Esophagus squamous epithelium (tissue), 5 donors: ENCODE measurements at regions not wholly inside any gene's neighbourhood (a gene's known extent, or its start where the extent isn't known, plus 50 kb on each side); places are given as distances from the start of the nearest gene placed in this dataset.

ENCODE experiments used
- DNase-seq: peaks from one replicate; lab custom pipeline; 2025; lab: John Stamatoyannopoulos, UW
- H3K27ac ChIP-seq, 4 donors: fragments of 200-600 bp; sonication (generic); one replicate each; pipeline ENCODE4 v1.5.1; 2016 to 2019; ENCODE audit warnings: mild to moderate bottlenecking in 1 of 4
- H3K27me3 ChIP-seq, 4 donors: fragments of 200-600 bp; sonication (generic); 1 replicate in 3 of 4; 2 replicates in 1 of 4; pipeline versions ENCODE4 v1.5.1 to v1.6.0; 2017 to 2021; ENCODE audit warnings: antibody characterized with exemption in 1 of 4
- H3K36me3 ChIP-seq, 3 donors: fragments of 200-600 bp; sonication (generic); one replicate each; pipeline ENCODE4 v1.5.1; 2016 to 2019
- H3K4me1 ChIP-seq, 3 donors: fragments of 200-600 bp; sonication (generic); one replicate each; pipeline ENCODE4 v1.5.1; 2017 to 2019
- H3K4me3 ChIP-seq, 4 donors: fragments of 200-600 bp; sonication (generic); 1 replicate in 3 of 4; 2 replicates in 1 of 4; pipeline ENCODE4 v1.5.1; 2016 to 2019; ENCODE audit warnings: mild to moderate bottlenecking in 2 of 4, moderate library complexity in 1 of 4
- H3K9me3 ChIP-seq, 3 donors: fragments of 200-600 bp; sonication (generic); one replicate each; pipeline ENCODE4 v1.5.1; 2016 to 2019
- CTCF ChIP-seq, 6 experiments: fragments of 450-650 bp in 4 of 6; fragments of 200-600 bp in 2 of 6; sonication (generic) in 2 of 6; IDR thresholded peaks; one replicate each; pipeline ENCODE4 v1.5.1; 2016 to 2019; ENCODE audit warnings: antibody characterized with exemption in 6 of 6, mild to moderate bottlenecking in 4 of 6, moderate library complexity in 4 of 6
- POLR2A ChIP-seq, 4 donors: fragments of 450-650 bp; IDR thresholded peaks; one replicate each; pipeline ENCODE4 v1.6.1; 2017; ENCODE audit warnings: antibody characterized with exemption in 4 of 4, mild to moderate bottlenecking in 4 of 4, moderate library complexity in 3 of 4
- WGBS, 2 donors: methylation state at CpG; one replicate each; pipeline ENCODE4 v1.1.5; 2018; 5-methylcytosine and 5-hydroxymethylcytosine counted together
- intact Hi-C: fragments of 100-400 bp; cut with DNase I; formaldehyde crosslinking; loops from one replicate; pipeline ENCODE4 v1.15.0; 2022
- donor health status: DM: yes; HTN: yes; CAD: no.

- Histone ChIP-seq H3K27ac (no peak overlapping the region), H3K4me3 (no peak overlapping the region), H3K36me3 (no peaks in the 10 kb centered on the region), H3K4me1 (peaks cover 0 to 3% (median 0%) of the 10 kb centered on the region in 3 donors), H3K9me3 (no peaks in the 10 kb centered on the region), H3K27me3 (peaks cover 0 to 55% (median 0%) of the 10 kb centered on the region in 4 donors)
- 31 to 38% methylated on average over 2 of the region's 2 CpGs for WGBS, 2 donors
- intact Hi-C loops = no loop called here
- no peak for TF ChIP-seq CTCF (IDR thresholded peaks at IDR 0.05)
- TF ChIP-seq POLR2A (IDR thresholded peaks at IDR 0.05) = no peak
- DNase-seq = no peak
Observed at GRCh38 chr2:176657393-176657792, 388.2 kb downstream of the MTX2 start.

- DNase-seq = no peak
- H3K4me1 ChIP-seq = peaks cover 0 to 3% (median 0%) of the 10 kb centered on the region in 3 donors
- WGBS, 2 donors = 35 to 51% methylated on average over 4 of the region's 4 CpGs
- no peaks in the 10 kb centered on the region for H3K9me3 ChIP-seq
- H3K4me3 ChIP-seq = no peak overlapping the region
- no peak overlapping the region for H3K27ac ChIP-seq
- H3K36me3 ChIP-seq = no peaks in the 10 kb centered on the region
- no peak for TF ChIP-seq CTCF (IDR thresholded peaks at IDR 0.05)
- TF ChIP-seq POLR2A (IDR thresholded peaks at IDR 0.05) = no peak
- intact Hi-C loops = no loop called here
- H3K27me3 ChIP-seq = peaks cover 0 to 60% (median 0%) of the 10 kb centered on the region in 4 donors
Observed at GRCh38 chr2:176658708-176659107, 389.5 kb downstream of the MTX2 start.

GRCh38 chr2:176662753-176663152 lies 393.5 kb downstream of the MTX2 start:
- H3K4me1 ChIP-seq = no peaks in the 10 kb centered on the region
- WGBS, 2 donors = 79% methylated on average over 2 of the region's 2 CpGs
- no peaks in the 10 kb centered on the region for H3K9me3 ChIP-seq
- peaks cover 0 to 41% (median 0%) of the 10 kb centered on the region in 4 donors for H3K27me3 ChIP-seq
- TF ChIP-seq POLR2A (IDR thresholded peaks at IDR 0.05) = no peak
- TF ChIP-seq CTCF (IDR thresholded peaks at IDR 0.05) = no peak
- no peak overlapping the region for H3K4me3 ChIP-seq
- no peaks in the 10 kb centered on the region for H3K36me3 ChIP-seq
- intact Hi-C loops = no loop called here
- H3K27ac ChIP-seq = no peak overlapping the region
- DNase-seq = no peak

- 59 to 75% methylated on average over 4 of the region's 4 CpGs for WGBS, 2 donors
- TF ChIP-seq CTCF (IDR thresholded peaks at IDR 0.05) (no peak), POLR2A (IDR thresholded peaks at IDR 0.05) (no peak)
- H3K36me3 ChIP-seq = no peaks in the 10 kb centered on the region
Observed at GRCh38 chr2:176664478-176664877, 395.2 kb downstream of the MTX2 start.

GRCh38 chr2:176665086-176665485 lies 395.8 kb downstream of the MTX2 start:
- Histone ChIP-seq H3K27me3 (peaks cover 0 to 23% (median 0%) of the 10 kb centered on the region in 4 donors), H3K36me3 (no peaks in the 10 kb centered on the region), H3K9me3 (no peaks in the 10 kb centered on the region), H3K4me1 (no peaks in the 10 kb centered on the region), H3K27ac (no peak overlapping the region), H3K4me3 (no peak overlapping the region)
- intact Hi-C loops = no loop called here
- WGBS, 2 donors = 38 to 88% methylated on average over 1 of the region's 1 CpG
- TF ChIP-seq POLR2A (IDR thresholded peaks at IDR 0.05) (no peak), CTCF (IDR thresholded peaks at IDR 0.05) (no peak)
- no peak for DNase-seq

More at GRCh38 chr2:176664478-176664877, 395.2 kb downstream of the MTX2 start:
- H3K4me3 ChIP-seq = no peak overlapping the region
- no peaks in the 10 kb centered on the region for H3K4me1 ChIP-seq
- no peak for DNase-seq
- no peaks in the 10 kb centered on the region for H3K9me3 ChIP-seq
- intact Hi-C loops = no loop called here
- peaks cover 0 to 28% (median 0%) of the 10 kb centered on the region in 4 donors for H3K27me3 ChIP-seq
- no peak overlapping the region for H3K27ac ChIP-seq
